A673 (cell line): ENCODE measurements at regions not wholly inside any gene's neighbourhood (a gene's known extent, or its start where the extent isn't known, plus 50 kb on each side); places are given as distances from the start of the nearest gene placed in this dataset.

Experiments used
- BruUV-seq: library from RNA; stranded (reverse); fragments of 400-500 nt; replicated peaks from 2 replicates; lab custom pipeline; 2021; lab: Mats Ljungman, UMichigan
- CTCF ChIA-PET: fragments of 300-600 bp; sonication (Branson Sonifier 250); formaldehyde crosslinking; loops from one replicate; lab custom pipeline; 2022; ENCODE audit warnings: antibody characterized with exemption; lab: Charles Lee
- POLR2A ChIA-PET: fragments of 300-600 bp; sonication (Branson Sonifier 250); formaldehyde crosslinking; loops from one replicate; lab custom pipeline; 2022; ENCODE audit warnings: antibody characterized with exemption; ENCODE audit not compliant: low non-redundant PET; lab: Charles Lee
- DNase-seq: peaks from one replicate; pipeline ENCODE4 v3.0.0-alpha.2; 2015; ENCODE audit warnings: low spot score
- H3K27ac ChIP-seq: fragments of 200-600 bp; sonication (generic); 2 replicates; pipeline ENCODE4 v1.5.1; 2016; ENCODE audit warnings: mixed run types, low read depth, mild to moderate bottlenecking, mixed read lengths, antibody characterized with exemption, low read length; ENCODE audit not compliant: poor library complexity, severe bottlenecking
- H3K27me3 ChIP-seq: fragments of 200-600 bp; sonication (generic); replicated peaks from 2 replicates; pipeline ENCODE4 v1.6.1; 2017; ENCODE audit warnings: mixed run types, low read depth, mild to moderate bottlenecking, mixed read lengths, antibody characterized with exemption, low read length; ENCODE audit not compliant: insufficient read depth, poor library complexity
- H3K36me3 ChIP-seq: fragments of 200-600 bp; sonication (generic); 2 replicates; pipeline ENCODE4 v1.6.1; 2016; ENCODE audit warnings: mixed run types, mild to moderate bottlenecking, mixed read lengths, antibody characterized with exemption, low read length; ENCODE audit not compliant: insufficient read depth, poor library complexity, severe bottlenecking
- H3K4me1 ChIP-seq: fragments of 200-600 bp; sonication (generic); 2 replicates; pipeline ENCODE4 v1.6.1; 2017; ENCODE audit warnings: mixed run types, mild to moderate bottlenecking, mixed read lengths, antibody characterized with exemption, low read length; ENCODE audit not compliant: insufficient read depth, poor library complexity, severe bottlenecking
- H3K4me3 ChIP-seq: fragments of 200-600 bp; sonication (generic); 2 replicates; pipeline ENCODE4 v1.5.1; 2016; ENCODE audit warnings: low read depth, mixed run types, mild to moderate bottlenecking, mixed read lengths, low read length; ENCODE audit not compliant: poor library complexity, severe bottlenecking
- H3K9me3 ChIP-seq: fragments of 200-600 bp; sonication (generic); 2 replicates; pipeline ENCODE4 v1.6.1; 2016; ENCODE audit warnings: mixed run types, low read depth, mild to moderate bottlenecking, mixed read lengths, antibody characterized with exemption, low read length; ENCODE audit not compliant: poor library complexity, severe bottlenecking
- CTCF ChIP-seq: fragments of 300-800, 200-600 bp; sonication (generic); conservative IDR thresholded peaks from 2 replicates; pipeline ENCODE4 v1.5.1; 2017; ENCODE audit warnings: low read depth, mild to moderate bottlenecking, antibody characterized with exemption, low read length, moderate library complexity, mixed read lengths
- EZH2 ChIP-seq: fragments of 200-600 bp; sonication (generic); IDR thresholded peaks from 2 replicates; pipeline ENCODE4 v1.6.1; 2017; ENCODE audit warnings: borderline replicate concordance, low read depth, mild to moderate bottlenecking, mixed read lengths, antibody characterized with exemption, low read length; ENCODE audit not compliant: poor library complexity, severe bottlenecking
- intact Hi-C: fragments of 100-400 bp; cut with micrococcal nuclease; formaldehyde crosslinking; loops from one replicate; pipeline ENCODE4 v1.10.0; 2022; ENCODE audit not compliant: unreplicated experiment

GRCh38 chr3:193853511-193854219 lies 260.7 kb downstream of the OPA1 start:
- Histone ChIP-seq H3K4me1 (peaks cover 22% of the 10 kb centered on the region), H3K4me3 (no peak overlapping the region), H3K27me3 (no peaks in the 10 kb centered on the region), H3K36me3 (no peaks in the 10 kb centered on the region), H3K9me3 (no peaks in the 10 kb centered on the region), H3K27ac (peak overlapping the region; percentile 67)
- TF ChIP-seq EZH2 (no peak), CTCF (no peak)
- CTCF ChIA-PET: no interaction called here
- intact Hi-C loops: no loop called here
- BruUV-seq: no TSS peak
- POLR2A ChIA-PET: no interaction called here
- DNase-seq: no peak

- peaks cover 5% of the 10 kb centered on the region for H3K4me1 ChIP-seq
- ChIA-PET CTCF (no interaction called here), POLR2A (no interaction called here)
- intact Hi-C loops: no loop called here
- no peak for DNase-seq
- no peak overlapping the region for H3K27ac ChIP-seq
- TF ChIP-seq CTCF (no peak), EZH2 (no peak)
- no TSS peak for BruUV-seq
- H3K9me3 ChIP-seq: no peaks in the 10 kb centered on the region
- H3K27me3 ChIP-seq: no peaks in the 10 kb centered on the region
- no peak overlapping the region for H3K4me3 ChIP-seq
- H3K36me3 ChIP-seq: no peaks in the 10 kb centered on the region
These were observed 265.0 kb downstream of the OPA1 start for GRCh38 chr3:193857996-193858395.

- ChIA-PET POLR2A (no interaction called here), CTCF (no interaction called here)
- DNase-seq: no peak
- no peak for TF ChIP-seq EZH2
- TF ChIP-seq CTCF: no peak
- BruUV-seq: no TSS peak
- Histone ChIP-seq H3K27me3 (no peaks in the 10 kb centered on the region), H3K9me3 (no peaks in the 10 kb centered on the region), H3K4me3 (no peak overlapping the region), H3K4me1 (no peaks in the 10 kb centered on the region), H3K36me3 (no peaks in the 10 kb centered on the region), H3K27ac (no peak overlapping the region)
- intact Hi-C loops: no loop called here
These were observed 266.2 kb downstream of the OPA1 start for GRCh38 chr3:193859195-193859594.
